Gastrocnemius medialis (tissue), 4 donors: ENCODE measurements at regions not wholly inside any gene's neighbourhood (a gene's known extent, or its start where the extent isn't known, plus 50 kb on each side); places are given as distances from the start of the nearest gene placed in this dataset.

Source experiments
- POLR2A ChIP-seq, 2 donors: fragments of 450-650 bp; IDR thresholded peaks; one replicate each; pipeline ENCODE4 v1.6.1; 2017; ENCODE audit warnings: antibody characterized with exemption in 2 of 2, mild to moderate bottlenecking in 2 of 2, moderate library complexity in 2 of 2
- TF ChIP-seq, protein P1 (sequence below), 5 experiments: fragments of 450-650 bp in 3 of 5; fragments of 200-600 bp in 2 of 5; sonication (generic) in 2 of 5; IDR thresholded peaks in 4 of 5; conservative IDR thresholded peaks in 1 of 5; 1 replicate in 4 of 5; 2 replicates in 1 of 5; pipeline ENCODE4 v1.5.1; 2016 to 2019; ENCODE audit warnings: antibody characterized with exemption in 5 of 5, mild to moderate bottlenecking in 3 of 5, moderate library complexity in 3 of 5

GRCh38 chr6:4516206-4516605, 260.0 kb upstream of the CDYL start:
- TF ChIP-seq, protein P1, sequence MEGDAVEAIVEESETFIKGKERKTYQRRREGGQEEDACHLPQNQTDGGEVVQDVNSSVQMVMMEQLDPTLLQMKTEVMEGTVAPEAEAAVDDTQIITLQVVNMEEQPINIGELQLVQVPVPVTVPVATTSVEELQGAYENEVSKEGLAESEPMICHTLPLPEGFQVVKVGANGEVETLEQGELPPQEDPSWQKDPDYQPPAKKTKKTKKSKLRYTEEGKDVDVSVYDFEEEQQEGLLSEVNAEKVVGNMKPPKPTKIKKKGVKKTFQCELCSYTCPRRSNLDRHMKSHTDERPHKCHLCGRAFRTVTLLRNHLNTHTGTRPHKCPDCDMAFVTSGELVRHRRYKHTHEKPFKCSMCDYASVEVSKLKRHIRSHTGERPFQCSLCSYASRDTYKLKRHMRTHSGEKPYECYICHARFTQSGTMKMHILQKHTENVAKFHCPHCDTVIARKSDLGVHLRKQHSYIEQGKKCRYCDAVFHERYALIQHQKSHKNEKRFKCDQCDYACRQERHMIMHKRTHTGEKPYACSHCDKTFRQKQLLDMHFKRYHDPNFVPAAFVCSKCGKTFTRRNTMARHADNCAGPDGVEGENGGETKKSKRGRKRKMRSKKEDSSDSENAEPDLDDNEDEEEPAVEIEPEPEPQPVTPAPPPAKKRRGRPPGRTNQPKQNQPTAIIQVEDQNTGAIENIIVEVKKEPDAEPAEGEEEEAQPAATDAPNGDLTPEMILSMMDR (IDR thresholded peaks at IDR 0.05 in 4 of 5, conservative IDR thresholded peaks at IDR 0.05 in 1 of 5) = no peak
- no peak for TF ChIP-seq POLR2A (IDR thresholded peaks at IDR 0.05)
